Peyer's patch (tissue), 4 donors: ENCODE measurements at regions not wholly inside any gene's neighbourhood (a gene's known extent, or its start where the extent isn't known, plus 50 kb on each side); places are given as distances from the start of the nearest gene placed in this dataset.
"Not testable (repeated sequence)": the region's sequence is repeated elsewhere in the genome, so short reads cannot be mapped to it uniquely, and the experiment has no call there.

Source experiments
- DNase-seq, 3 donors: peaks; one replicate each; pipeline ENCODE4 v3.0.0-alpha.2; 2017 to 2019
- H3K27ac ChIP-seq, 4 donors: fragments of 200-600 bp; sonication (generic); one replicate each; pipeline ENCODE4 v1.5.1; 2016 to 2019
- H3K27me3 ChIP-seq, 2 donors: fragments of 200-600 bp; sonication (generic); one replicate each; pipeline ENCODE4 v1.5.1; 2019
- H3K36me3 ChIP-seq, 3 donors: fragments of 200-600 bp; sonication (generic); one replicate each; pipeline ENCODE4 v1.5.1; 2016 to 2019
- H3K4me1 ChIP-seq, 4 donors: fragments of 200-600 bp; sonication (generic); one replicate each; pipeline ENCODE4 v1.5.1; 2016 to 2019
- H3K4me3 ChIP-seq, 4 donors: fragments of 200-600 bp; sonication (generic); 1 replicate in 3 of 4; 2 replicates in 1 of 4; pipeline ENCODE4 v1.5.1; 2016 to 2019; ENCODE audit warnings: mild to moderate bottlenecking in 1 of 4
- H3K9me3 ChIP-seq, 4 donors: fragments of 200-600 bp; sonication (generic); one replicate each; pipeline ENCODE4 v1.5.1; 2016 to 2019; ENCODE audit warnings: mild to moderate bottlenecking in 1 of 4
- POLR2A ChIP-seq, 2 donors: fragments of 450-650 bp; IDR thresholded peaks; one replicate each; pipeline ENCODE4 v1.5.1; 2017; ENCODE audit warnings: antibody characterized with exemption in 2 of 2, mild to moderate bottlenecking in 2 of 2, moderate library complexity in 2 of 2
- TF ChIP-seq, protein P1 (sequence below), 6 experiments: fragments of 450-650 bp in 4 of 6; fragments of 200-600 bp in 2 of 6; sonication (generic) in 1 of 6; IDR thresholded peaks; one replicate each; pipeline ENCODE4 v1.5.1; 2017 to 2019; ENCODE audit warnings: antibody characterized with exemption in 6 of 6, mild to moderate bottlenecking in 3 of 6, moderate library complexity in 1 of 6

- no peak for DNase-seq
Observed at GRCh38 chr12:40172879-40173278, 51.9 kb upstream of the LRRK2 start.

GRCh38 chr12:40171501-40171900 lies 53.3 kb upstream of the LRRK2 start:
- H3K27ac ChIP-seq, result no peak overlapping the region
- H3K9me3 ChIP-seq, result no peaks in the 10 kb centered on the region
- DNase-seq, result no peak
- H3K4me3 ChIP-seq, result no peak overlapping the region
- H3K27me3 ChIP-seq, result no peaks in the 10 kb centered on the region
- H3K36me3 ChIP-seq, result no peaks in the 10 kb centered on the region
- TF ChIP-seq POLR2A (IDR thresholded peaks at IDR 0.05), result no peak
- TF ChIP-seq, protein P1, sequence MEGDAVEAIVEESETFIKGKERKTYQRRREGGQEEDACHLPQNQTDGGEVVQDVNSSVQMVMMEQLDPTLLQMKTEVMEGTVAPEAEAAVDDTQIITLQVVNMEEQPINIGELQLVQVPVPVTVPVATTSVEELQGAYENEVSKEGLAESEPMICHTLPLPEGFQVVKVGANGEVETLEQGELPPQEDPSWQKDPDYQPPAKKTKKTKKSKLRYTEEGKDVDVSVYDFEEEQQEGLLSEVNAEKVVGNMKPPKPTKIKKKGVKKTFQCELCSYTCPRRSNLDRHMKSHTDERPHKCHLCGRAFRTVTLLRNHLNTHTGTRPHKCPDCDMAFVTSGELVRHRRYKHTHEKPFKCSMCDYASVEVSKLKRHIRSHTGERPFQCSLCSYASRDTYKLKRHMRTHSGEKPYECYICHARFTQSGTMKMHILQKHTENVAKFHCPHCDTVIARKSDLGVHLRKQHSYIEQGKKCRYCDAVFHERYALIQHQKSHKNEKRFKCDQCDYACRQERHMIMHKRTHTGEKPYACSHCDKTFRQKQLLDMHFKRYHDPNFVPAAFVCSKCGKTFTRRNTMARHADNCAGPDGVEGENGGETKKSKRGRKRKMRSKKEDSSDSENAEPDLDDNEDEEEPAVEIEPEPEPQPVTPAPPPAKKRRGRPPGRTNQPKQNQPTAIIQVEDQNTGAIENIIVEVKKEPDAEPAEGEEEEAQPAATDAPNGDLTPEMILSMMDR (IDR thresholded peaks at IDR 0.05), result no peak
- no peaks in the 10 kb centered on the region for H3K4me1 ChIP-seq

More at GRCh38 chr12:40172879-40173278, 51.9 kb upstream of the LRRK2 start:
- TF ChIP-seq POLR2A (IDR thresholded peaks at IDR 0.05), result no peak
- TF ChIP-seq, protein P1 (IDR thresholded peaks at IDR 0.05), result no peak
- Histone ChIP-seq H3K36me3 (no peaks in the 10 kb centered on the region), H3K4me1 (no peaks in the 10 kb centered on the region), H3K27ac (no peak overlapping the region), H3K9me3 (no peaks in the 10 kb centered on the region), H3K27me3 (no peaks in the 10 kb centered on the region), H3K4me3 (no peak overlapping the region)

GRCh38 chr12:40171066-40171465 lies 53.7 kb upstream of the LRRK2 start:
- H3K9me3 ChIP-seq, result no peaks in the 10 kb centered on the region
- TF ChIP-seq POLR2A (IDR thresholded peaks at IDR 0.05), result no peak
- TF ChIP-seq, protein P1 (IDR thresholded peaks at IDR 0.05), result no peak
- H3K36me3 ChIP-seq, result no peaks in the 10 kb centered on the region
- H3K4me1 ChIP-seq, result no peaks in the 10 kb centered on the region
- no peak overlapping the region for H3K27ac ChIP-seq
- no peaks in the 10 kb centered on the region for H3K27me3 ChIP-seq
- DNase-seq, result no peak
- H3K4me3 ChIP-seq, result no peak overlapping the region

- no peaks in the 10 kb centered on the region for H3K4me1 ChIP-seq
- TF ChIP-seq, protein P1 (IDR thresholded peaks at IDR 0.05), result no peak
- no peak for TF ChIP-seq POLR2A (IDR thresholded peaks at IDR 0.05)
- H3K9me3 ChIP-seq, result no peaks in the 10 kb centered on the region
Observed at GRCh38 chr12:40170593-40170992, 54.2 kb upstream of the LRRK2 start.

DNA sequence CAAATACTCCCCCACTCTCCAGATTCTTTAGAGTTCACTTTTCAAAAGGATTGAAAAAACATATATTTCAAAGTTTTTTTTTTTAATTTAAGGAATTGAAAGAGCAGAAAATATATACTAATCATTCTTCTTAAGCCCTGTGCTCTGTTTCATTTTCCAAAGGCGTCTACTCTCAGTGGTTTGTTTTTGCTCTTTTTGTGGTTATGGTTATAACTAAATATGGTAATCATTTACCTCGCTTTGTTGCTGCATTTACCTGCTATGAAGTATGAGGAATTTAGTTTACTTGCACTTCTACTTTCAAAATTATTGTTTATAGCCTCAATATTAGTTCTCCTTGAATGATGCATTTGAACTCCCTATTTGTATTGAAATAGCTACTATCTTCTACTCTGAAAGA lies 55.9 kb upstream of the LRRK2 start:
- H3K27ac ChIP-seq, result no peak overlapping the region
- DNase-seq, result no peak
- TF ChIP-seq, protein P1 (IDR thresholded peaks at IDR 0.05), result no peak
- TF ChIP-seq POLR2A (IDR thresholded peaks at IDR 0.05), result no peak

More at GRCh38 chr12:40170593-40170992, 54.2 kb upstream of the LRRK2 start:
- H3K27me3 ChIP-seq, result no peaks in the 10 kb centered on the region
- DNase-seq, result no peak
- no peaks in the 10 kb centered on the region for H3K36me3 ChIP-seq
- H3K27ac ChIP-seq, result no peak overlapping the region
- H3K4me3 ChIP-seq, result no peak overlapping the region

DNA sequence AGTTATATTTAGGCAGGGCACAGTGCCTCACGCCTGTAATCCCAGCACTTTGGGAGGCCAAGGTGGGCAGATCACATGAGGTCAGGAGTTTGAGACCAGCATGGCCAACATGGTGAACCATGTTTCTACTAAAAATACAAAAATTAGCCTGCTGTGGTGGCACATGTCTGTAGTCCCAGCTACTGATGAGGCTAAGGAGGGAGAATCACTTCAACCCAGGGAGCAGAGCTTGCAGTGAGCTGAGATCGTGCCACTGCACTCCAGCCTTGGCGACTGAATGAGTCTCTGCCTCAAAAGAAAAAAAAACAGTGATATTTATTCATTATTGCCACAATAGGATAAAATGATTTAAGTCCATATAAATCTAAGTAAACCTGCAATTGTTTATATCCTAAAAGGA lies 56.4 kb upstream of the LRRK2 start:
- H3K4me1 ChIP-seq, H3K36me3 ChIP-seq, H3K9me3 ChIP-seq, H3K27me3 ChIP-seq, H3K27ac ChIP-seq, DNase-seq, H3K4me3 ChIP-seq: not testable (repeated sequence)

More for the DNA sequence above, 55.9 kb upstream of the LRRK2 start:
- Histone ChIP-seq H3K27me3 (no peaks in the 10 kb centered on the region), H3K36me3 (no peaks in the 10 kb centered on the region), H3K4me1 (no peaks in the 10 kb centered on the region), H3K4me3 (no peak overlapping the region), H3K9me3 (no peaks in the 10 kb centered on the region)
